H9 (cell line): ENCODE measurements at regions not wholly inside any gene's neighbourhood (a gene's known extent, or its start where the extent isn't known, plus 50 kb on each side); places are given as distances from the start of the nearest gene placed in this dataset.

Experiments used
- DNase-seq: peaks from one replicate; pipeline ENCODE4 v3.0.0-alpha.2; 2017
- H2AFZ ChIP-seq: one replicate; pipeline ENCODE4 v1.6.1; 2013; ENCODE audit warnings: mild to moderate bottlenecking, low read length, control low read depth, moderate library complexity
- H2AK5ac ChIP-seq: 2 replicates; pipeline ENCODE4 v1.6.1; 2013; ENCODE audit warnings: low read length, control low read depth, mixed read lengths; ENCODE audit not compliant: insufficient read length
- H2BK120ac ChIP-seq: one replicate; pipeline ENCODE4 v1.6.1; 2013; ENCODE audit warnings: low read depth, mild to moderate bottlenecking, low read length, control low read depth, inconsistent platforms; ENCODE audit not compliant: poor library complexity, severe bottlenecking
- H2BK12ac ChIP-seq: 2 replicates; pipeline ENCODE4 v1.6.1; 2013; ENCODE audit warnings: low read length, control low read depth, mixed read lengths, low read depth; ENCODE audit not compliant: insufficient read length
- H2BK15ac ChIP-seq: 2 replicates; pipeline ENCODE4 v1.6.1; 2013; ENCODE audit warnings: low read depth, low read length, control low read depth
- H2BK20ac ChIP-seq: one replicate; pipeline ENCODE4 v1.6.1; 2013; ENCODE audit warnings: low read depth, mild to moderate bottlenecking, low read length, control low read depth, inconsistent platforms; ENCODE audit not compliant: poor library complexity, severe bottlenecking
- H2BK5ac ChIP-seq: 2 replicates; pipeline ENCODE4 v1.6.1; 2013; ENCODE audit warnings: low read length, control low read depth, mixed read lengths; ENCODE audit not compliant: insufficient read length
- H3K14ac ChIP-seq: 2 replicates; pipeline ENCODE4 v1.6.1; 2013; ENCODE audit warnings: low read length, control low read depth; ENCODE audit not compliant: insufficient read depth
- H3K18ac ChIP-seq: 2 replicates; pipeline ENCODE4 v1.6.1; 2013; ENCODE audit warnings: low read depth, mild to moderate bottlenecking, mixed read lengths, low read length, control low read depth; ENCODE audit not compliant: insufficient read length
- H3K23ac ChIP-seq: 2 replicates; pipeline ENCODE4 v1.6.1; 2013; ENCODE audit warnings: low read length, control low read depth, mixed read lengths, low read depth; ENCODE audit not compliant: insufficient read length
- H3K23me2 ChIP-seq: 2 replicates; pipeline ENCODE4 v1.6.1; 2013; ENCODE audit warnings: low read depth, mild to moderate bottlenecking, mixed read lengths, low read length, control low read depth; ENCODE audit not compliant: insufficient read length, poor library complexity, severe bottlenecking
- H3K27ac ChIP-seq: 2 replicates; pipeline ENCODE4 v1.5.1; 2013; ENCODE audit warnings: low read length, control low read depth, mixed read lengths, low read depth; ENCODE audit not compliant: insufficient read length
- H3K27me3 ChIP-seq: 2 replicates; pipeline ENCODE4 v1.6.1; 2013; ENCODE audit warnings: low read length, control low read depth, inconsistent platforms; ENCODE audit not compliant: insufficient read depth
- H3K4ac ChIP-seq: 2 replicates; pipeline ENCODE4 v1.6.1; 2013; ENCODE audit warnings: low read depth, mild to moderate bottlenecking, control low read depth, inconsistent platforms, low read length, moderate library complexity
- H3K4me1 ChIP-seq: 2 replicates; pipeline ENCODE4 v1.6.1; 2013; ENCODE audit warnings: low read length, control low read depth, inconsistent platforms; ENCODE audit not compliant: insufficient read depth
- H3K4me2 ChIP-seq: 2 replicates; pipeline ENCODE4 v1.6.1; 2013; ENCODE audit warnings: low read length, control low read depth, mixed read lengths; ENCODE audit not compliant: insufficient read length, insufficient read depth
- H3K56ac ChIP-seq: 2 replicates; pipeline ENCODE4 v1.6.1; 2013; ENCODE audit warnings: low read depth, mild to moderate bottlenecking, mixed read lengths, low read length, control low read depth; ENCODE audit not compliant: insufficient read length
- H3K79me1 ChIP-seq: 2 replicates; pipeline ENCODE4 v1.6.1; 2013; ENCODE audit warnings: low read depth, mild to moderate bottlenecking, moderate library complexity, low read length, control low read depth, inconsistent platforms; ENCODE audit not compliant: insufficient read depth, poor library complexity, severe bottlenecking
- H3K79me2 ChIP-seq: 2 replicates; pipeline ENCODE4 v1.6.1; 2013; ENCODE audit warnings: low read length, control low read depth, inconsistent platforms; ENCODE audit not compliant: insufficient read depth
- H3K9ac ChIP-seq: 2 replicates; pipeline ENCODE4 v1.6.1; 2013; ENCODE audit warnings: low read length, control low read depth, mixed read lengths; ENCODE audit not compliant: insufficient read length; ENCODE audit errors: extremely low read depth
- H3K9me3 ChIP-seq: one replicate; pipeline ENCODE4 v1.6.1; 2013; ENCODE audit warnings: low read depth, low read length, inconsistent platforms; ENCODE audit not compliant: control insufficient read depth
- H3T11ph ChIP-seq: one replicate; pipeline ENCODE4 v1.6.1; 2013; ENCODE audit warnings: mild to moderate bottlenecking, low read length, control low read depth, inconsistent platforms
- H4K20me1 ChIP-seq: one replicate; pipeline ENCODE4 v1.6.1; 2013; ENCODE audit not compliant: control insufficient read depth, insufficient read length, insufficient read depth
- H4K5ac ChIP-seq: 2 replicates; pipeline ENCODE4 v1.6.1; 2013; ENCODE audit warnings: low read depth, mild to moderate bottlenecking, mixed read lengths, low read length, control low read depth; ENCODE audit not compliant: insufficient read length
- H4K8ac ChIP-seq: replicated peaks from 2 replicates; pipeline ENCODE4 v1.6.1; 2013; ENCODE audit warnings: low read length, control low read depth, mixed read lengths, low read depth; ENCODE audit not compliant: insufficient read length
- H4K91ac ChIP-seq: 2 replicates; pipeline ENCODE4 v1.6.1; 2013; ENCODE audit warnings: low read depth, mild to moderate bottlenecking, moderate library complexity, mixed read lengths, low read length, control low read depth; ENCODE audit not compliant: insufficient read length
- H3K27ac Mint-ChIP-seq, 3 experiments: 2 replicates in 2 of 3; 3 replicates in 1 of 3; pipeline ENCODE4 v1.8.0; 2020 to 2021; ENCODE audit warnings: mixed read lengths in 3 of 3, mild to moderate bottlenecking in 1 of 3, moderate library complexity in 1 of 3
- H3K27me3 Mint-ChIP-seq: 2 replicates; pipeline ENCODE4 v1.8.0; 2021; ENCODE audit warnings: low read depth, mild to moderate bottlenecking, moderate library complexity, mixed read lengths
- H3K36me3 Mint-ChIP-seq, 3 experiments: 2 replicates in 2 of 3; 3 replicates in 1 of 3; pipeline ENCODE4 v1.8.0; 2020 to 2021; ENCODE audit warnings: low read depth in 3 of 3, mixed read lengths in 3 of 3; ENCODE audit not compliant: insufficient read depth in 1 of 3
- H3K4me1 Mint-ChIP-seq, 2 experiments: 2 replicates each; pipeline ENCODE4 v1.8.0; 2020; ENCODE audit warnings: mixed read lengths in 2 of 2
- H3K4me3 Mint-ChIP-seq, 2 experiments: 2 replicates in 1 of 2; 3 replicates in 1 of 2; pipeline ENCODE4 v1.8.0; 2020 to 2021; ENCODE audit warnings: mild to moderate bottlenecking in 2 of 2, mixed read lengths in 2 of 2, moderate library complexity in 1 of 2
- H3K9me3 Mint-ChIP-seq, 2 experiments: 2 replicates in 1 of 2; 3 replicates in 1 of 2; pipeline ENCODE4 v1.8.0; 2020; ENCODE audit warnings: mild to moderate bottlenecking in 2 of 2, mixed read lengths in 2 of 2, moderate library complexity in 1 of 2
- WGBS: extraction: QIAGEN DNeasy Blood & Tissue Kit; methylation state at CpG from one replicate; pipeline ENCODE4 v1.1.7; 2013; ENCODE audit warnings: missing lambda C conversion rate, low lambda C conversion rate, mixed read lengths; ENCODE audit not compliant: insufficient read length; ENCODE audit errors: extremely low coverage; 5-methylcytosine and 5-hydroxymethylcytosine counted together
- TF ChIP-seq, protein P1 (sequence below): fragments of 200-600 bp; sonication (generic); conservative IDR thresholded peaks from 3 replicates; pipeline ENCODE4 v1.8.0; 2021; ENCODE audit warnings: antibody characterized with exemption, mild to moderate bottlenecking

- Histone ChIP-seq H4K20me1 (no peaks in the 10 kb centered on the region), H3K18ac (no peak overlapping the region), H2AFZ (no peak overlapping the region), H4K5ac (no peak overlapping the region), H4K8ac (no peak overlapping the region), H2BK15ac (no peak overlapping the region), H2AK5ac (no peak overlapping the region), H3T11ph (no peak overlapping the region), H3K56ac (no peak overlapping the region), H3K4ac (no peak overlapping the region), H2BK20ac (no peak overlapping the region), H3K9ac (no peak overlapping the region), H2BK12ac (no peak overlapping the region), H3K4me1 (no peaks in the 10 kb centered on the region), H3K27me3 (no peaks in the 10 kb centered on the region), H3K27ac (no peak overlapping the region), H3K79me2 (no peaks in the 10 kb centered on the region), H3K23me2 (no peaks in the 10 kb centered on the region), H3K4me2 (no peak overlapping the region), H2BK120ac (no peak overlapping the region), H3K79me1 (no peaks in the 10 kb centered on the region), H2BK5ac (no peak overlapping the region), H3K9me3 (no peaks in the 10 kb centered on the region), H4K91ac (no peak overlapping the region), H3K23ac (no peak overlapping the region), H3K14ac (no peak overlapping the region)
- DNase-seq: no peak
- no peak overlapping the region for H3K4me3 Mint-ChIP-seq
- H3K27me3 Mint-ChIP-seq: peaks cover 4% of the 10 kb centered on the region; the same call in 1 of the 2 replicates
- no peaks in the 10 kb centered on the region for H3K9me3 Mint-ChIP-seq
- WGBS: no CpG with 5 or more reads among the region's 2 CpGs
- TF ChIP-seq, protein P1, sequence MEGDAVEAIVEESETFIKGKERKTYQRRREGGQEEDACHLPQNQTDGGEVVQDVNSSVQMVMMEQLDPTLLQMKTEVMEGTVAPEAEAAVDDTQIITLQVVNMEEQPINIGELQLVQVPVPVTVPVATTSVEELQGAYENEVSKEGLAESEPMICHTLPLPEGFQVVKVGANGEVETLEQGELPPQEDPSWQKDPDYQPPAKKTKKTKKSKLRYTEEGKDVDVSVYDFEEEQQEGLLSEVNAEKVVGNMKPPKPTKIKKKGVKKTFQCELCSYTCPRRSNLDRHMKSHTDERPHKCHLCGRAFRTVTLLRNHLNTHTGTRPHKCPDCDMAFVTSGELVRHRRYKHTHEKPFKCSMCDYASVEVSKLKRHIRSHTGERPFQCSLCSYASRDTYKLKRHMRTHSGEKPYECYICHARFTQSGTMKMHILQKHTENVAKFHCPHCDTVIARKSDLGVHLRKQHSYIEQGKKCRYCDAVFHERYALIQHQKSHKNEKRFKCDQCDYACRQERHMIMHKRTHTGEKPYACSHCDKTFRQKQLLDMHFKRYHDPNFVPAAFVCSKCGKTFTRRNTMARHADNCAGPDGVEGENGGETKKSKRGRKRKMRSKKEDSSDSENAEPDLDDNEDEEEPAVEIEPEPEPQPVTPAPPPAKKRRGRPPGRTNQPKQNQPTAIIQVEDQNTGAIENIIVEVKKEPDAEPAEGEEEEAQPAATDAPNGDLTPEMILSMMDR: no peak
- H3K27ac Mint-ChIP-seq: no peak overlapping the region
- no peaks in the 10 kb centered on the region for H3K36me3 Mint-ChIP-seq
- H3K4me1 Mint-ChIP-seq: no peaks in the 10 kb centered on the region
Observed at GRCh38 chr16:7132465-7132864, 200.2 kb upstream of the RBFOX1 start.
